ENCODE measurements at regions not wholly inside any gene's neighbourhood (a gene's known extent, or its start where the extent isn't known, plus 50 kb on each side); places are given as distances from the start of the nearest gene placed in this dataset.

- no peak for TF ChIP-seq FOS (IDR thresholded peaks at IDR 0.05; ENCODE audit: borderline replicate concordance, extremely low read depth, insufficient read length)
- TF ChIP-seq TAF1 (IDR thresholded peaks at IDR 0.05; ENCODE audit: borderline replicate concordance, low read depth, low read length) = no peak
- TF ChIP-seq SREBF2 (IDR thresholded peaks at IDR 0.05; ENCODE audit: low read length) = no peak
- no peak for TF ChIP-seq POU2F2 (IDR thresholded peaks at IDR 0.05; ENCODE audit: borderline replicate concordance, low read depth, low read length)
- no peak for TF ChIP-seq NR2C1 (IDR thresholded peaks at IDR 0.05)
- no peak for TF ChIP-seq JUND (IDR thresholded peaks at IDR 0.05; ENCODE audit: low read depth, low read length)
- TF ChIP-seq CHD1 (IDR thresholded peaks at IDR 0.05; ENCODE audit: low read depth, low read length) = no peak
- TF ChIP-seq ATF2 (IDR thresholded peaks at IDR 0.05; ENCODE audit: low read length) = no peak
- TF ChIP-seq ZBTB33 (IDR thresholded peaks at IDR 0.05) = no peak
- TF ChIP-seq RB1 (IDR thresholded peaks at IDR 0.05; ENCODE audit: borderline replicate concordance) = no peak
- no peak for TF ChIP-seq ZNF24 (IDR thresholded peaks at IDR 0.05)
- no peak for TF ChIP-seq TCF3 (IDR thresholded peaks at IDR 0.05; ENCODE audit: borderline replicate concordance, insufficient read depth, low read depth, low read length)
- H3K27ac ChIP-seq (ENCODE audit: control insufficient read depth, insufficient read depth) = no peak overlapping the region
- in situ Hi-C loops (cut with MboI) = no loop called here
- H3K4me3 ChIP-seq = no peak overlapping the region
- POLR2A ChIA-PET = no interaction called here
- RAD21 ChIA-PET (ENCODE audit: unreplicated experiment) = no interaction called here
- H3K4me2 ChIP-seq (ENCODE audit: control insufficient read depth, insufficient read depth) = no peak overlapping the region
- no peaks in the 10 kb centered on the region for H3K27me3 ChIP-seq (replicated peaks in 1 of 2; ENCODE audit: control insufficient read depth in 2 of 2, insufficient read depth in 2 of 2, low read length in 1 of 2)
- H3K79me2 ChIP-seq (ENCODE audit: control insufficient read depth, insufficient read depth, low read length) = no peaks in the 10 kb centered on the region
- SMC1A ChIA-PET (ENCODE audit: uncharacterized antibody, unreplicated experiment) = no interaction called here
- no peaks in the 10 kb centered on the region for H4K20me1 ChIP-seq (ENCODE audit: control insufficient read depth, insufficient read depth)
- no peak overlapping the region for H3K9ac ChIP-seq (ENCODE audit: control insufficient read depth, insufficient read depth, low read length)
- no peaks in the 10 kb centered on the region for H3K4me1 ChIP-seq (ENCODE audit: control insufficient read depth, insufficient read depth, low read length)
- no peak for DNase-seq (ENCODE audit: low read depth, low spot score)
- H2AFZ ChIP-seq (ENCODE audit: control insufficient read depth, low read depth, low read length) = no peak overlapping the region
- intact Hi-C loops (cut with micrococcal nuclease; ENCODE audit: unreplicated experiment) = no loop called here
- no peaks in the 10 kb centered on the region for H3K36me3 ChIP-seq (ENCODE audit: control insufficient read depth in 2 of 2, insufficient read depth in 2 of 2, low read length in 1 of 2)
- no peak for FAIRE-seq
- no TSS peak for BruUV-seq (replicated peaks)
- H3K9me3 ChIP-seq (replicated peaks; ENCODE audit: control insufficient read depth, insufficient read depth, low read length) = no peaks in the 10 kb centered on the region
- 64% methylated on average over 3 of the region's 3 CpGs for WGBS (ENCODE audit: insufficient coverage, insufficient replicate concordance, low lambda C conversion rate, missing lambda C conversion rate)
- CTCF ChIA-PET = no interaction called here
- no peak for ATAC-seq
Measured at GRCh38 chrX:44433556-44433955, 90.1 kb upstream of the EFHC2 start.
